Activated T-helper 2 cell treated with anti-CD3 and anti-CD28 coated beads, Interferon-gamma antibody, Interleukin-2, Interleukin-4, amounts not matched to agents 10 μg/mL and 5 μg/mL and 100 μg/mL, durations not matched to agents 14 hours and 24 hours and 36 hours (primary cell): ENCODE measurements at regions not wholly inside any gene's neighbourhood (a gene's known extent, or its start where the extent isn't known, plus 50 kb on each side); places are given as distances from the start of the nearest gene placed in this dataset.
"Not testable (repeated sequence)": the region's sequence is repeated elsewhere in the genome, so short reads cannot be mapped to it uniquely, and the experiment has no call there.

Experiments used
- DNase-seq: peaks from one replicate; pipeline ENCODE4 v3.0.0; 2021; ENCODE audit warnings: low spot score
- H3K27ac Mint-ChIP-seq: one replicate; pipeline ENCODE4 v1.8.0; 2021; ENCODE audit warnings: mixed read lengths
- H3K27me3 Mint-ChIP-seq: one replicate; pipeline ENCODE4 v1.8.0; 2021; ENCODE audit warnings: low read depth, mixed read lengths
- H3K36me3 Mint-ChIP-seq: one replicate; pipeline ENCODE4 v1.8.0; 2021; ENCODE audit warnings: low read depth, mixed read lengths
- H3K4me1 Mint-ChIP-seq: one replicate; pipeline ENCODE4 v1.8.0; 2021; ENCODE audit warnings: low read depth, mixed read lengths
- H3K4me3 Mint-ChIP-seq: one replicate; pipeline ENCODE4 v1.8.0; 2021; ENCODE audit warnings: low read depth, mild to moderate bottlenecking, moderate library complexity, mixed read lengths
- H3K9me3 Mint-ChIP-seq: one replicate; pipeline ENCODE4 v1.8.0; 2021; ENCODE audit warnings: mixed read lengths
- intact Hi-C: fragments of 100-400 bp; cut with micrococcal nuclease; formaldehyde crosslinking; loops from one replicate; pipeline ENCODE4 v1.15.1; 2023

- Mint-ChIP-seq H3K36me3 (no peaks in the 10 kb centered on the region), H3K27ac (no peak overlapping the region), H3K4me3 (no peak overlapping the region), H3K4me1 (no peaks in the 10 kb centered on the region), H3K27me3 (no peaks in the 10 kb centered on the region), H3K9me3 (no peaks in the 10 kb centered on the region)
- intact Hi-C loops, result no loop called here
- DNase-seq, result no peak
These were observed 187.3 kb upstream of the NT5E start for GRCh38 chr6:85262621-85263020.

- H3K27me3 Mint-ChIP-seq, result no peaks in the 10 kb centered on the region
- H3K4me1 Mint-ChIP-seq, result no peaks in the 10 kb centered on the region
- H3K27ac Mint-ChIP-seq, result no peak overlapping the region
- no peaks in the 10 kb centered on the region for H3K9me3 Mint-ChIP-seq
- intact Hi-C loops, result no loop called here
- no peak overlapping the region for H3K4me3 Mint-ChIP-seq
- no peaks in the 10 kb centered on the region for H3K36me3 Mint-ChIP-seq
- DNase-seq, result no peak
These were observed 188.6 kb upstream of the NT5E start for GRCh38 chr6:85261271-85261670.

GRCh38 chr6:85255661-85256060, 194.2 kb upstream of the NT5E start:
- H3K4me1 Mint-ChIP-seq, result no peaks in the 10 kb centered on the region
- DNase-seq, result no peak
- no peak overlapping the region for H3K4me3 Mint-ChIP-seq
- intact Hi-C loops, result no loop called here
- H3K36me3 Mint-ChIP-seq, result no peaks in the 10 kb centered on the region
- no peak overlapping the region for H3K27ac Mint-ChIP-seq
- H3K27me3 Mint-ChIP-seq, result no peaks in the 10 kb centered on the region
- no peaks in the 10 kb centered on the region for H3K9me3 Mint-ChIP-seq

- no peaks in the 10 kb centered on the region for H3K36me3 Mint-ChIP-seq
- intact Hi-C loops, result no loop called here
- H3K27me3 Mint-ChIP-seq, result no peaks in the 10 kb centered on the region
- H3K9me3 Mint-ChIP-seq, result no peaks in the 10 kb centered on the region
- no peak for DNase-seq
- no peaks in the 10 kb centered on the region for H3K4me1 Mint-ChIP-seq
- H3K4me3 Mint-ChIP-seq, result no peak overlapping the region
- no peak overlapping the region for H3K27ac Mint-ChIP-seq
These were observed 197.3 kb upstream of the NT5E start for GRCh38 chr6:85252552-85252951.

- Mint-ChIP-seq H3K36me3 (no peaks in the 10 kb centered on the region), H3K4me1 (no peaks in the 10 kb centered on the region), H3K27ac (no peak overlapping the region)
These were observed 197.8 kb upstream of the NT5E start for GRCh38 chr6:85252085-85252484.

GRCh38 chr6:85251300-85251699, 198.6 kb upstream of the NT5E start:
- no peaks in the 10 kb centered on the region for H3K36me3 Mint-ChIP-seq
- DNase-seq, result no peak
- intact Hi-C loops, result no loop called here
- no peak overlapping the region for H3K27ac Mint-ChIP-seq
- no peaks in the 10 kb centered on the region for H3K9me3 Mint-ChIP-seq
- H3K4me3 Mint-ChIP-seq, result no peak overlapping the region
- no peaks in the 10 kb centered on the region for H3K27me3 Mint-ChIP-seq
- H3K4me1 Mint-ChIP-seq, result no peaks in the 10 kb centered on the region

More at GRCh38 chr6:85252085-85252484, 197.8 kb upstream of the NT5E start:
- Mint-ChIP-seq H3K4me3 (no peak overlapping the region), H3K27me3 (no peaks in the 10 kb centered on the region), H3K9me3 (no peaks in the 10 kb centered on the region)
- intact Hi-C loops, result no loop called here
- no peak for DNase-seq

GRCh38 chr6:85250586-85251220, 199.2 kb upstream of the NT5E start:
- Mint-ChIP-seq H3K27ac (no peak overlapping the region), H3K9me3 (no peaks in the 10 kb centered on the region), H3K4me1 (no peaks in the 10 kb centered on the region), H3K36me3 (no peaks in the 10 kb centered on the region), H3K4me3 (no peak overlapping the region), H3K27me3 (no peaks in the 10 kb centered on the region)
- DNase-seq, result no peak
- intact Hi-C loops, result no loop called here

GRCh38 chr6:85245004-85245403, 204.9 kb upstream of the NT5E start:
- H3K4me3 Mint-ChIP-seq, result no peak overlapping the region
- no peaks in the 10 kb centered on the region for H3K36me3 Mint-ChIP-seq

DNA sequence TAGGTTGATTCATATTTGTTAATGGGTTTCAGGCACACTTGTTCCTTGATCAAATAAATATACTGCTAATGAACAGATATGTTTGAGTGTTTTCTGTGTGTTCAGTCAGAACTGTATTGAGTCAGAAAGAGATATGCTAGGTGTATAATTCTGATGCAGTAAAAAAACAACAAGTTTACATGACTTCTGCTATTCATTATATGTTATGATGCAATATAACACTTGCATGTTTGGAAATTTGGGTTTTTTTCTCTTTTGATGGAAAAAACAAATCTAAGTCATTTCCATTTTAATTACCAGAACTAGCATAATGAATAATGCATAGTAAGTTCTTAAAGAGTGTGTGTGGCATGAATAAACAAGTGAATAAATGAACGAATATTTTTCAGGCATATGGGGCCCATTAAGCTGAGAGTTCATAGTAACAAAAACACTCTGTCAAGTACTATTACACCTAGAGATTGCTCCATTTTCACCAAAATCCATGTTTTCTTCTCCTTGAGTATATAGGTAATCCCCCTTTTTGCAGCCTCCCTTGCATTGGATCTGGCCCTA, 208.3 kb upstream of the NT5E start:
- intact Hi-C loops, result no loop called here

More at GRCh38 chr6:85245004-85245403, 204.9 kb upstream of the NT5E start:
- intact Hi-C loops, result no loop called here
- Mint-ChIP-seq H3K27ac (no peak overlapping the region), H3K9me3 (no peaks in the 10 kb centered on the region), H3K4me1 (no peaks in the 10 kb centered on the region), H3K27me3 (no peaks in the 10 kb centered on the region)
- DNase-seq, result no peak

DNA sequence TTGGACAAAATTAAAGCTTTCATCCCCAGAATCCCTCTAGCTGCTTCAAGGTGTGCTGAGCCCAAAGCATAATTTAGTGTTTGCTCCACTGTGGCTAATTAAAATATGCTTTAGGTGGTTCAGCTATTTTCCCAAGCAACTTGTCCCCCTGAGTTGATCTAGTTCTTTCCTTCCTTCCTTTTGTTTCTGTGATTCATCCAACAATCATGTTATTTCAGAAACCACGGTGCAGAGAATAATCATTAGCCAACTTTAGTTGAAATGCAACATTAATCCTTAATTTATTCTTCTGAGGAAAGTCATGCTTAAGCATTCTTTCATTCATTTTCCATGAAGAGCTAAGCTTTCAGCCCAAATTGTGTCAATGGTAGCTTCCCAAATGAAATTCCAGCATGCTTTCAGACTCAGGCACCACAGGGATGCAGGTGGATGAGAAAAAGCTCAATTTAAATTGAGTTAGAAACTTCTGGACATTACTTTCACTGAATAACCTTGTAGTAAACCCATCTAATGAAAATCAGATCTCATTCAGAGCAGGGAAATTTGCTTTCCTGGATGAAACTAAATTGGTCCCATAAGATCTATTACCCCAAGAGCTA, 209.0 kb upstream of the NT5E start:
- Mint-ChIP-seq H3K27ac (no peak overlapping the region), H3K4me3 (no peak overlapping the region), H3K27me3 (no peaks in the 10 kb centered on the region), H3K9me3 (no peaks in the 10 kb centered on the region), H3K4me1 (no peaks in the 10 kb centered on the region), H3K36me3 (no peaks in the 10 kb centered on the region)
- intact Hi-C loops, result no loop called here
- no peak for DNase-seq

More for the DNA sequence above, 208.3 kb upstream of the NT5E start:
- Mint-ChIP-seq H3K27me3 (no peaks in the 10 kb centered on the region), H3K4me3 (no peak overlapping the region), H3K36me3 (no peaks in the 10 kb centered on the region), H3K4me1 (no peaks in the 10 kb centered on the region), H3K9me3 (no peaks in the 10 kb centered on the region), H3K27ac (no peak overlapping the region)
- DNase-seq, result no peak

- intact Hi-C loops, result no loop called here
- no peaks in the 10 kb centered on the region for H3K4me1 Mint-ChIP-seq
- H3K27me3 Mint-ChIP-seq, result no peaks in the 10 kb centered on the region
- no peaks in the 10 kb centered on the region for H3K36me3 Mint-ChIP-seq
- no peaks in the 10 kb centered on the region for H3K9me3 Mint-ChIP-seq
- no peak overlapping the region for H3K4me3 Mint-ChIP-seq
- DNase-seq, result no peak
- no peak overlapping the region for H3K27ac Mint-ChIP-seq
These were observed 212.4 kb upstream of the NT5E start for GRCh38 chr6:85237478-85237877.

- no peaks in the 10 kb centered on the region for H3K27me3 Mint-ChIP-seq
- no peaks in the 10 kb centered on the region for H3K4me1 Mint-ChIP-seq
- H3K9me3 Mint-ChIP-seq, result no peaks in the 10 kb centered on the region
- H3K27ac Mint-ChIP-seq, result no peak overlapping the region
- intact Hi-C loops, result no loop called here
- H3K36me3 Mint-ChIP-seq, result no peaks in the 10 kb centered on the region
- no peak for DNase-seq
- H3K4me3 Mint-ChIP-seq, result no peak overlapping the region
These were observed 213.2 kb upstream of the NT5E start for GRCh38 chr6:85236636-85237035.

- not testable (repeated sequence) for H3K4me1 Mint-ChIP-seq, H3K4me3 Mint-ChIP-seq
These were observed 222.5 kb upstream of the NT5E start for GRCh38 chr6:85227345-85227744.

More at GRCh38 chr6:85227345-85227744, 222.5 kb upstream of the NT5E start:
- H3K36me3 Mint-ChIP-seq, H3K27ac Mint-ChIP-seq, H3K27me3 Mint-ChIP-seq, intact Hi-C loops, DNase-seq: not testable (repeated sequence)
- H3K9me3 Mint-ChIP-seq, result peaks cover 33% of the 10 kb centered on the region
